GM19468 (cell line): ENCODE measurements at regions not wholly inside any gene's neighbourhood (a gene's known extent, or its start where the extent isn't known, plus 50 kb on each side); places are given as distances from the start of the nearest gene placed in this dataset.
"Not testable (repeated sequence)": the region's sequence is repeated elsewhere in the genome, so short reads cannot be mapped to it uniquely, and the experiment has no call there.

Experiments
- ATAC-seq: cut with Tn5 transposase; IDR thresholded peaks from one replicate; pipeline ENCODE4 v1.9.1; 2021; ENCODE audit warnings: mild to moderate bottlenecking, moderate library complexity, moderate number of reproducible peaks; ENCODE audit not compliant: unreplicated experiment; ENCODE audit errors: extremely low read depth

- no peak for ATAC-seq
Observed at GRCh38 chr10:2826675-2827074, 240.7 kb upstream of the PFKP start.

- ATAC-seq = no peak
Observed at GRCh38 chr10:2825841-2826240, 241.5 kb upstream of the PFKP start.

GRCh38 chr10:2817940-2818636 is 249.3 kb upstream of the PFKP start:
- ATAC-seq = no peak

- no peak for ATAC-seq
Observed at GRCh38 chr10:2813693-2814092, 253.7 kb upstream of the PFKP start.

- ATAC-seq = no peak
Observed at GRCh38 chr10:2813286-2813685, 254.1 kb upstream of the PFKP start.

GRCh38 chr10:2812631-2813030 is 254.7 kb upstream of the PFKP start:
- ATAC-seq = no peak

- ATAC-seq = no peak
Observed at GRCh38 chr10:2800178-2800577, 267.2 kb upstream of the PFKP start.

GRCh38 chr10:2798336-2799022 is 268.9 kb upstream of the PFKP start:
- no peak for ATAC-seq

GRCh38 chr10:2791774-2792443 is 275.4 kb upstream of the PFKP start:
- peak; percentile 50 for ATAC-seq

GRCh38 chr10:2790396-2791188 is 276.8 kb upstream of the PFKP start:
- no peak for ATAC-seq

GRCh38 chr10:2786251-2786650 is 281.1 kb upstream of the PFKP start:
- no peak for ATAC-seq

- no peak for ATAC-seq
Observed at GRCh38 chr10:2784766-2785165, 282.6 kb upstream of the PFKP start.

GRCh38 chr10:2782950-2783349 is 284.4 kb upstream of the PFKP start:
- ATAC-seq = no peak

- ATAC-seq = no peak
Observed at GRCh38 chr10:2782265-2782664, 285.1 kb upstream of the PFKP start.

GRCh38 chr10:2777666-2778355 is 289.5 kb upstream of the PFKP start:
- ATAC-seq = no peak

GRCh38 chr10:2772816-2773631 is 294.3 kb upstream of the PFKP start:
- ATAC-seq = no peak

GRCh38 chr10:2772135-2772534 is 295.2 kb upstream of the PFKP start:
- ATAC-seq = no peak

GRCh38 chr10:2767293-2767692 is 300.1 kb upstream of the PFKP start:
- not testable (repeated sequence) for ATAC-seq

- ATAC-seq = no peak
Observed at GRCh38 chr10:2761971-2762370, 305.4 kb upstream of the PFKP start.
